K562 (cell line): ENCODE measurements at regions not wholly inside any gene's neighbourhood (a gene's known extent, or its start where the extent isn't known, plus 50 kb on each side); places are given as distances from the start of the nearest gene placed in this dataset.

Experiments used
- ASH1L ChIP-seq: fragments of 450-650 bp; IDR thresholded peaks from 2 replicates; pipeline ENCODE4 v1.6.1; 2018; ENCODE audit warnings: borderline replicate concordance, mild to moderate bottlenecking, low read depth; ENCODE audit not compliant: partially characterized antibody
- FOXK1 ChIP-seq: sonication (generic); formaldehyde crosslinking; IDR thresholded peaks from 2 replicates; pipeline ENCODE4 v1.8.0; 2022; ENCODE audit warnings: missing genetic modification reagents, mild to moderate bottlenecking, borderline replicate concordance
- FOXP1 ChIP-seq: sonication (generic); formaldehyde crosslinking; IDR thresholded peaks from 2 replicates; pipeline ENCODE4 v1.8.0; 2022; ENCODE audit warnings: mild to moderate bottlenecking, missing genetic modification reagents
- HDAC3 ChIP-seq: fragments of 450-650 bp; IDR thresholded peaks from 2 replicates; pipeline ENCODE4 v1.6.1; 2018; ENCODE audit warnings: borderline replicate concordance, mild to moderate bottlenecking, moderate library complexity; ENCODE audit not compliant: partially characterized antibody
- SMAD1 ChIP-seq: fragments of 150-350 bp; IDR thresholded peaks from 2 replicates; pipeline ENCODE4 v1.6.1; 2014; ENCODE audit warnings: low read length, low read depth; ENCODE audit not compliant: partially characterized antibody
- SNIP1 ChIP-seq: fragments of 450-650 bp; IDR thresholded peaks from 2 replicates; pipeline ENCODE4 v1.7.1; 2017; ENCODE audit warnings: low read depth, mild to moderate bottlenecking
- STAT5B ChIP-seq: fragments of 250-450 bp; sonication (Bioruptor Pico); IDR thresholded peaks from 2 replicates; pipeline ENCODE4 v1.8.0; 2021; ENCODE audit warnings: mild to moderate bottlenecking, inconsistent platforms
- USF2 ChIP-seq: sonication (generic); formaldehyde crosslinking; IDR thresholded peaks from 2 replicates; pipeline ENCODE4 v1.5.0; 2020; ENCODE audit warnings: missing genetic modification reagents
- ZEB2 ChIP-seq: fragments of 450-650 bp; IDR thresholded peaks from 2 replicates; pipeline ENCODE4 v1.6.1; 2016
- ZNF184 ChIP-seq: sonication (generic); formaldehyde crosslinking; IDR thresholded peaks from 2 replicates; pipeline ENCODE4 v1.5.0; 2020; ENCODE audit warnings: missing genetic modification reagents
- ZNF232 ChIP-seq: sonication (generic); formaldehyde crosslinking; IDR thresholded peaks from 2 replicates; pipeline ENCODE4 v1.8.0; 2022; ENCODE audit warnings: mild to moderate bottlenecking, missing genetic modification reagents
- ZNF407 ChIP-seq: fragments of 450-650 bp; IDR thresholded peaks from 2 replicates; pipeline ENCODE4 v1.6.1; 2016; ENCODE audit warnings: low read depth
- ZNF41 ChIP-seq: fragments of 250-450 bp; sonication (Bioruptor Pico); conservative IDR thresholded peaks from 2 replicates; pipeline ENCODE4 v1.4.0; 2020; ENCODE audit warnings: mild to moderate bottlenecking
- TF ChIP-seq, protein P1 (sequence below), 2 experiments: fragments of 450-650 bp in 1 of 2; sonication (generic) in 1 of 2; formaldehyde crosslinking; conservative IDR thresholded peaks; 2 replicates each; pipeline versions ENCODE4 v1.4.0 to v1.8.1; 2020 to 2022; ENCODE audit warnings: mild to moderate bottlenecking in 1 of 2, missing genetic modification reagents in 1 of 2

DNA sequence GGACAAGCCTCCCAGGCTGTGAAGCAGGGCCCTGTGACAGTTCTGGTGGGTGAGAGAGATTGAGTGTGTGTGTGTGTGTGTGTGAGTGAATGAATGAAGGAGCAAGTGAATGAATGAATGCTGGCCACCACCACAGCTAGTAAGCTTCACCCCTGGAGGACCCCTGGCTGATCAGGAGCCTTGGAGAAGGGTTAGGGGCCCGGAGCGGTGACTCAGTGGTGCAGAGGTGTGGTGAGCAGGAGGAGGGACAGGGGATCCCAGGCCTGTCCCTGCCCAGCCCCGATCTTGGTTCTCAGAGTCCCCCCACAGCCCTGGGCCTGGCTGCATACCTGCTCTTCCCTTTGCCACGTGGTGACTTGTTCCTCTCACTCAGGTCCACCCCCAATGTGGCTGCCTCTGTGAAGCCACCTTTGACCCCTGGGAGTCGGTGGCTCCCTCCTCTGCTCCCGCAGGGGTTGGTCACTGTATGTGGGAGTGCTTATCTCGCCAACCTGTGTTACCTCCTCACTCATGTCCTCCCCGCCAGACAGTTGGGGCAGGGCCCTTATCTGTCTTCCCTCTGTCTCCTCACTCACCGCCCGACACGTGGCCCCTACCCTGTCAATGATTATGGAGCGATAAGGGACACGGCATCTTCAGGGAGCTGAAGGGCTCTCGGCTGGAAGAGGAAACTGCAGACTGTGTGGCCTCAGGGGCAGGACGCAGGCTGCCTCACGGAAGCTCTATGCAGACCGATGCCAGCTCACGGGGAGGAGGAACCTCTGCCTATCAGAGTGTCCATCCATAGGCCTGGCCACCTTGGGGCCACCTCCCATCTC is 99.9 kb upstream of the PITX1 start (continued):
- TF ChIP-seq ZNF407 (no peak), SMAD1 (peak; percentile 97), ASH1L (no peak), SNIP1 (no peak), FOXK1 (peak; percentile 91; the same call in 1 of the 2 replicates), ZNF232 (CRISPR knock-in tag) (no peak), ZNF184 (no peak), USF2 (CRISPR knock-in tag) (peak; percentile 92), ZEB2 (peak; percentile 100), STAT5B (CRISPR knock-in tag) (no peak), FOXP1 (peak; percentile 97; the same call in 1 of the 2 replicates), ZNF41 (CRISPR knock-in tag) (peak; percentile 69), HDAC3 (peak; percentile 100)
- TF ChIP-seq, protein P1, sequence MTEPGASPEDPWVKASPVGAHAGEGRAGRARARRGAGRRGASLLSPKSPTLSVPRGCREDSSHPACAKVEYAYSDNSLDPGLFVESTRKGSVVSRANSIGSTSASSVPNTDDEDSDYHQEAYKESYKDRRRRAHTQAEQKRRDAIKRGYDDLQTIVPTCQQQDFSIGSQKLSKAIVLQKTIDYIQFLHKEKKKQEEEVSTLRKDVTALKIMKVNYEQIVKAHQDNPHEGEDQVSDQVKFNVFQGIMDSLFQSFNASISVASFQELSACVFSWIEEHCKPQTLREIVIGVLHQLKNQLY (CRISPR knock-in tag; conservative IDR thresholded peaks at IDR 0.05), result 0 out of 4 replicates have a peak, but pooled peaks of 1 of the 2 experiments have one; percentile 73
